ENCODE measurements at regions not wholly inside any gene's neighbourhood (a gene's known extent, or its start where the extent isn't known, plus 50 kb on each side); places are given as distances from the start of the nearest gene placed in this dataset.

DNA sequence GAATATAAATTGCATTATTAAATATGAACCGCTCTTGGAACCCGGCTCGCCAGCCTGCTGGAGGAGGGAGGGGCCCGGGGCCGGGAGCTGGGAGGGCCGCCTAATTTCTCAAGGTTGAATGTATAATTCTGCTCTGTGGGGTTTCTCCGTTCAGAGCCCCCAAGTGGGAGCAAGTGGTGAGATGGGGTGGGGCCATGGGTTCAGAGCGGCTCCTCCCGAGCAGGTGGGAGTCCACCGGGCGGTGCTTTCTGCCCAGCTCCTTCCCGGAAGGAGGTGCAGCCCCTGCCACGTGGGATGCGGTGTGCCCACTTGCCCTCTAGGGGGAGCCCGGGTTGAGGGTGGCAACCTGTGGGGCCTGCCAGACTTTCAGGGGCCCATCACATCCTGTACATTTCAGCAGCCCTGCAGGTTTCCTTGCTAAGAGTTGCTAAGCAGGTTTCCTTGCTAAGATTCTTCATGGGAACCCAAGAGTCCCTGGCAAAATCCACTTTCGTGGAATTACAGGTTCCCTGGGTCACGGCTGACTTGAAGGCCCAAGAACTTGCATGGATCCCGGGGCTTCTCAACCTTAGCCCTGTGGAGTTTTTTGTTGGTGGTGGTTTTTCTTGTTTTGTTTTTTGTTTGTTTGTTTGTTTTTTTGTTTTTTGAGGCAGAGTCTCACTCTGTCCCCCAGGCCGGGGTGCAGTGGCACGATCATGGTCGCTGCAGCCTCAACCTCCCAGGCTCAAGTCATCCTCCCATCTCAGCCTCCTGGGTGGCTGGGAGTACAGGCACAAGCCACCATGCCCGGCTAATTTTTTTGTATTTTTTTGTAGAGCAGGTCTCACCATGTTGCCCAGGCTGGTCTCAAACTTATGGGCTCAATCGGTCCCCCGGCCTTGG, 196.7 kb upstream of the GSE1 start:
- DNase-seq, result no peak

DNA sequence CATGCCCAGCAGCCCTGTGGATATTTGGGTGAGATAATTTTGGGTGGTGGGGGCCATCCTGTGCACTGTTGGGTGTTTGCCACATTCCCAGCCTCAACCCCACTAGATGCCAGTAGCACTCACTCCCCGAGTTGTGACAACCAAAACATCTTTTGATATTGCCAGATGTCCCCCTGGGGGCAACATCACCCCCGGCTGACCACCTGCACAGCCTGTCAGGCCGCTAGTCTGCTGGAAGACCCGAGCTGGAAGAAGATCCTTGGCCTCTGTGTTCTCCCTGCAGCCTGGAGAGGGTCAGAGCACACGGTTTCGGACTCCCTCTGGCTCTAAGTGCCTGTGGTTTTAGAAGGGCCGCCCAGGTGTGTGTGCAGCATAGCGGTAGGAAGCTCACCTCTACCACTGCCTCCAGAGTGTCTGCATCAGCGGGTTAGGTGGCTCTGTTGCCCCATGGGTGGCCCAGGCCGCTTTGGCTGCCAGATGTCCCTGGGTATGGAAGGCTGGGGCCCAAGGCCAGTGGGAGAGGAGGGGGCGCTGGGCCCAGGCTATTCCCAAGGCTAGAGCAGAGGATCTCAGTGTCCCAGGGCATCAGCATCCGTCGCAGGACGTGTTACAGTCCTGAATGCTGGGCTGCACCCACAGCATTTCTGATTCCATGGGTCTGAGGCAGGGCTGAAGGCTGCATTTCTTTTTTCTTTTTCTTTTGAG, 195.8 kb upstream of the GSE1 start:
- no peak for DNase-seq

- DNase-seq, result no peak
Observed at GRCh38 chr16:85418978-85419491, 194.1 kb upstream of the GSE1 start.

DNA sequence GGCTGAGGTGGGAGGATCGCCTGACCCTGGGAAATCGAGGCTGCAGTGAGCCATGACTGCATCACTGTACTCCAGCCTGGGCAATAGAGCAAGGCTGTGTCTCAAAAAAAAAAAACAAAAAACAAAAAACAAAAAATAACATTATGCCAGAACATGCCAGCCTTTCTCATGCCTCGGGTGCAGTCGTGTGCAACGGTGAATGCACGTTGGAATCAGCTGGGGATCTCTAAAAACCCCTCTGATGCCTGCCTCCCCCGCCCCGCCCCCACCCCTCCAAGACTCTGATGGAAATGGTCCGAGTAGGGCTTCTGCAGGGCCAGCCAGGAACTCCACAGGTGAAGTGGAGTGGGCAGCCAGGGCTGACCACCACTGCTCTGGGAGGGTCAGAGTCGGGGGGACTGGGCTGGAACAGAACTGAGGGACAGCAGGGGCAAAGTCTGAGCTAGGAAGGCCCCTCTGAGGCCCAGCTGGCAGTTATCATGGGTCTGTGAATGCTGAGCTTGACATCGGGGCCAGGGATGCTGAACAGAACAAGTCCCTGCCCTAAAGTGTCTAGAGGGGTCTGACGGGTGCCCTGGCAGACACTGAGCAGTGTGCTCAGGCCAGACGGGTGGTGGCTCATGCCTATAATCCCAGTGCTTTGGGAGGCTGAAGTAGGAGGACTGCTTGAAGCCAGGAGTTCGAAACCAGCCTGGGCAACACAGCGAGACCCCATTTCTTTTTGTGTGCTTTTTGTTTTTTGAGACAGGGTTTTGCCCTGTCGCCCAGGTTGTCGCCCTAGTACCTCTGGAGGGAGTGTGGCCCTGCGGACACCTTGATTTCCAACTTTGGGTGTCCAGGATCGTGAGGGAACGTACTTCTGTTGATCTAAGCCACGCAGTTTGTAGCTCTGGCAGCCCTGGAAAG, 193.4 kb upstream of the GSE1 start:
- no peak for DNase-seq

DNA sequence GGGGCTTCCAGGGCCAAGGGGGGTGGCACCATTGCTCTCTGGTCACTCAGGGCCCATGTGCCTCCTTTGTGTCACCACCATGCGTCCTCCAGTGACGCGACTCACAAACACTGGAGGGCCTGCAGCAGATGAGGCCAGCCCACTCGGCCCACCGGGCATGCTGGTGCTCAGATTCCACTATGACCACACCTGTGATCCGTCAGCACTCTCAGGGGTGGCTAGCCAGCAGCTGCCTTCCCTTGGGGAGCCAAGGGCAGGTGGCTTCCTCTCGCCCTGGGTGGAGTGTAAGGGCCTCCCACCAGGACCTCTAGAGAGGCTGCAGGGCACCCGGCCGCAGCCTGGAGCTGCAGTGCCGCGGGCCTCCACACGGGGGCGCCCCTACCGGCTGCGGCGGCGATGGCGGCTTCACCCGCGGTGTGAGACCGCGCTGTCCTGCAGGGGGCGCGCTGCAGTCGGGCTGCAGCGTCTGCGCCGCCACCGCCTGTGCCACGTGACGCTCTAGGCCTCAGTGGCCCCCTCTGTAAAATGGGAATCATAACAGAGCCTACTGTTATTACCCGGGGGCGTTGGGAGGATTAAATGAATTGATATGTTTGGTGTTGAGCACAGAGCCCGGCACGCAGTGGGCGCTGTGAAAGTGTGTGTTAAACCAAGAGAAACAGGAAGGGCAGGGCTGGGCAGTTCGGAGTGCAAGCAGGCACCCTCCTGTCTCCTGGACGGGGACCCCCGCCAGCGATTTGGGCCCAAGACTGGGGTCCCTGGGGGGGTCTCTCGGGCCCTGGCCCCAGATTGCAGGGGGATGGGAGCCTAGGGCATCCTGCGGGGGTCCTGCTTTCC, 192.4 kb upstream of the GSE1 start:
- DNase-seq, result no peak

DNA sequence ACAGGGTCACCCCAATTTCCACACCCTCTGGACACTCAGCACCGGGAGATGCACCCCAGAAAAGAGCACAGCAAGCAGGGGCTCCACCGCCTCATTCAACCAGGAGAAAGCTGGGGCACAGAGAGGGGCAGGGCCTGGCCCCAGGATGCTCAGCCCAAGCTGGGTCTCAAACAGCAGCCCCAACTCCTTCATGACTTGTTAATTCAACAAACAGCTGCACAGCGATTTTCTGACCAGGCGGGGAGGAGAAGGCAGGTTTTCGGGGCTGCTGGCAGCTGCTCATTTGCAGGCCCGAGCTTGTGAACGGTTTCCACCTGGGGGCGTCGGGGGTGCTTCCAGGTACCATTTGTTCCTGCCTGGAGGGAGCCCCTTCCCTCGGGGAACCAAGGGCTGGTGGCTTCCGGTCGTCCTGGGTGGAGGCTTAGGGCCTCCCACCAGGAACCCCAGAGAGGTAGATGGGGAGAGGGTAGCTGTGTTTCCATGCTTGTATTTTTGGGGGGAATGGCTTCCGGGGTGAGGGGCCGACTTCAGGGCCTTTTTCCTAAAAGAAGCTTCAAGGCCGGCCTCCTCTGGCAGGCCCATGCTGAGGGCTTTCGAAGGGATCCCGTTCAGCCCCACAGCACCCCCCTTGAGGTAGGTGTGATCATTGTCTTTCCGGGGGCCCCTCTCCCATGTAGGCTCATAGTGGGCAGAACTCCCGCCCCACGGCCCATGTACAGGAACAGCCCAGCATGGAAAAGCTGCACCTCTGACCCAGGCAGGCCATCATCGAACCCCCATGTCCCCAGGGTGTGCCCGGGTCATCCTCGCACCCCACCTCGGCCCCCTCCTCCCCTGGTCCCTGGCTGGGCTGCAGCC, 191.6 kb upstream of the GSE1 start:
- no peak for DNase-seq

DNA sequence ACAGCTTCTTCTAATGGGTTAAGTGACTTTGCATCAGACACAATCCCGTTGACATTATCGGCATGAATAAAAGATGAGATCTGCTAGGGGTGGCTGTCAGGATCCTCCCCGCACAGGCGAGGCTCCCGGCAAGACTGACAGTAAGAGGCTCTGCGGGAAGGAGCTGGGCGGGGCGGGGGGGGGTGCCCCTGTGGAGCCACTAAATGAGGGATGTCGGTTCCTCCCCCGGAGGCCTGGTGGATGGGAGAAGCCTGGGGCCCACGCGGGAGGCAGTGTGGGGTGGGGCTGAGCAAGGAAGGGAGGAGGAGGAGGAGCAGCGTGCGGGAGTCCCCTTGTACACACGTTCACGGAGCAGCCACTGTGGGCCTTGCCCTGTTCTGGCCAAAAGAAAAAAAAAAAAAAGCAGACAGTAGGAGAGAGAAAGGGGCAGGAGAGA, 190.9 kb upstream of the GSE1 start:
- peak; percentile 49 for DNase-seq

DNA sequence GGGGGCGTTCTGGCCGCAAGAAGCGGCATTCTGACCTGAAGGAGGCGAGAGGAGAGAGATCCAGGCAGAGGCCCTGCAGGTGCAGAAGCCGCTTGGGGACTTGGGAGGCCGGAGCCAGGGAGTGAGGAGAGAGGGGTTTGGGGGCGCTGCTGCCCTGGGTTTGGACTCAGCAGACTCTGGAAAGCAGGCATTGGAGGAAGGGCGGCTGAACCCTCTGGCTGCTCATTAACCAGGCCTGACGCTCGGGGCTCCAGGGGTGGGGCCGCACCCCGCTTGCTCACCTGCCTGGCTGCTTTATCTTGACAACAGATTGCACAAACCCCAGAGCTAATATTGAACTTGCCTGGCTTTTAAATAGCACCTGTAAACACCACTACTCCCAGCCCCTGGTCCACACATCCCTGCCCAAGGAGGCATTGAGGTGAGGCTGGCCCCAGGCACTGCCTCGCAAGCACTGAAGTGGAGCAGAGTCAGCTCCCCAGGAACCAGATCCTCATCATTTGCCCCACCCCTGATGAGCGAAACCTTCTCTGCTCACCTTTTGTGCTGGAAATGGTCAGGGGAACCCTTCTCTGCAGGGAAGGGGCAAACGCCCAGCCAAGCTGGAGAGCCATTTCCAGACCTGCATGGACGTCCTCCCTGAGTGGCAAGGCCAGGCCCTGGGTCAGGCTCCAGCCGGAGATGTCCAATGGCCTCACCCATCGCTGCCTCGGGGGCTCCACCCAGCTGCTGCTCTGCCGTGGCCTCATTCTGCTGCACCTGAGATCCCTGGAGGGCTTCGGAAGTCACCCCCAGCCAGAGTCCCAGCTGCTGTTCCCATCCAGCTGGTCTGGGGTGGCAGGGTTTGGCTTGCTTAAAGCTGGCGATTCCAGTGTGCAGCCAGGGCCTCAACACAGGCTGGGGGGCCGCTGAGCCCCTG, 190.2 kb upstream of the GSE1 start:
- peak; percentile 26 for DNase-seq

DNA sequence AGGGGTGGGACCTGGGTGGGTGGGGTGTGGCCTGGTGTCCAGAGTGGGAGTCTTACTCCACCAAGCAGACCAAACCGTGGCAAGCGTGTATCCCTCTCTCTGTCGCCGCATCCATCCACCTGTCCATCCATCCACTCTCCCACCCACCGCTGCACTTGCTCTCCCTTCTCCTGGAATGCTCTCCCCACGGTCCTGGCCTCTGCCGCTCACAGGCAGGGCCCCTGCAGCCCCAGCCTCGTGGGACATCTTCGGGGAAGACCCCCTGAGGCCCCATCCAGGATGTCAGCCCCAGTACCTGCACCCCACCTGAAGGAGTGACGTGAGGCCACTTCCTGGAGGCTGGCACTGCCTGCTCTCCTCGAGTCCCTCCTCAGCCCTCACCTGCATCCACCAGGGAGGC, 189.5 kb upstream of the GSE1 start:
- DNase-seq, result no peak

DNA sequence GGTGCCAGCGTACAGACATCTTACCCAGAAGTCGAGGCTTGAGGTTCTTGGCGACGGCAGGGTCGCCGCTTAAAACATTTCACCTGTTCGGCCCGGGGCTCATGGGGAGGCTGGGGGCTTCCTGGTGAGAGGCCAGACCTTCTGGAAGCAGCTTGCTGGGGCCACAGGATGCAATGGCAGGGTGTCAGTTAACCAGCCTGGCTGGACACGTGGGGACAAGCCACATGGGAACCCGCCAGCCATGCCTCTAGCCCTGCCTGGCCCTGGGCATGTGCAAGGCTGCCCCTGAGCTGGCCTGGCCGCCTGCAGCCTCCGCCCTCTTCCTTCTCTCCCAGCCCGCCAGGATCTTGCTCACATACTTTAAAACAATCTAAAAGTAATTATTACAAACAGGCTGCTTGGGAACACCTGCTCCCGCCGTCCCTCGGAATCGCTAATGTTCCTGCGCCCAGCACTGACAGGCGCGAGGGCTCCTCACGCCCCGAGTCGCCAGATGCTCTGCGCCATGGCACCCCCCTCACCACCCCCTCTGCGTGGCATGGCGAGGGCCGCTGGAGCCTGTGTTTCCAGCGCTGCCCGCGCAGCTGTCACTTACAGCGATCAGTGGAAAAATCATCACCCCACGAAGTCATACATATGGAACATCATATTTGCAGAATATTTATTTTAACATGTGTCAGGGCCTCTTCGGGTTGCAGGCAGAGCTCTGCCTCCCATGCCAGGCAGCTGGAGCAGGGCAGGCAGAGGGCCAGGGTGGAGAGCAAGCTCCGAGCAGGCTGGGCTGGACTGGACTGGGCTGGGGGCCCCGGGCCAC, 188.7 kb upstream of the GSE1 start:
- no peak for DNase-seq

DNA sequence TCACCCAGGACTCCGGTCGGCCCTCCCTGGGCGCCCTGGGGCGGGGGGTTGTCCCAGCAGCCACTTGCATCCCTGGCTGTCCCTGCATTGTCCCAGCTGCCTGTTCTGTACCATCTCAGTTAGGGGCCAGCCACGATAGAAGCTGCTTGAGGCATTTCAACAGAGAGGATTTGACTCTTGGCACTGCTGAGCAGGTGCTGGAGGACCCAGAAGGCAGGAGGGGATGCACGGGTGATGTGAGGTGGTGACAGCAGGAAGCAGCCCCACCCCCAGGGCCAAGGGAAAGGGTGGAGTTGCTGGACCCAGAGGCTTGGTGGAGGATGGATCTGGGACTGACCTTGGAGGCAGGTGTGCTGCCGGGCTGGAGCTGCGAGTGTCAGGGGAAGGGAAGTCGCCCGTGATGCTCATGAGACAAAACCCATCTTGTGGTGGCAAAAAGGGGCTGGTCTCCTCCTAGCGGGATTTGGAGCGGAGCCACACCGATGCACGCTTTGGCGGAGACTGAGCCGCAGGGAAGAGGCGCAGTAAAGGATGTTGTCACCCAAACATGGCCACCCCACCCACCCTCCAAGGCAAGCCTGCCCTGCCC, 188.0 kb upstream of the GSE1 start:
- no peak for DNase-seq

DNA sequence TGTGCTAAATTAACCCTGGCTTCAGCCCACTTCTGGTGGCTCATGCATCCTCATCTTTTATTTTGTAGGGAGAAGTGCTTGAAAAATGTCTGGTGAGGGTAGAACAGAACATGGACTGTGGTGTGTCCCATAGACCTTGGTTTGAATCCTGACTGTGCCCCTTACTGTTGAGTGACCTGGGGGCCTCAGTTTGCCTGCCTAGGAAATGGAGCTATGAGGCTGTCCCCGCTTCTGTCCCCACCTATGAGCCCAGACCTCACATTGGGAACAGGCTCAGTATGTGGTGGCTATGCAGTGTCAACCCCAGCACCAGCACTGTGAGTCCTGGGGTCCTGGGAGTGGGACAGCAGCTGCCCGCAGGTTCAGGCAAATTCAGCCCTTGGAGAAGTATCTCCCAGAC, 186.3 kb upstream of the GSE1 start:
- no peak for DNase-seq

DNA sequence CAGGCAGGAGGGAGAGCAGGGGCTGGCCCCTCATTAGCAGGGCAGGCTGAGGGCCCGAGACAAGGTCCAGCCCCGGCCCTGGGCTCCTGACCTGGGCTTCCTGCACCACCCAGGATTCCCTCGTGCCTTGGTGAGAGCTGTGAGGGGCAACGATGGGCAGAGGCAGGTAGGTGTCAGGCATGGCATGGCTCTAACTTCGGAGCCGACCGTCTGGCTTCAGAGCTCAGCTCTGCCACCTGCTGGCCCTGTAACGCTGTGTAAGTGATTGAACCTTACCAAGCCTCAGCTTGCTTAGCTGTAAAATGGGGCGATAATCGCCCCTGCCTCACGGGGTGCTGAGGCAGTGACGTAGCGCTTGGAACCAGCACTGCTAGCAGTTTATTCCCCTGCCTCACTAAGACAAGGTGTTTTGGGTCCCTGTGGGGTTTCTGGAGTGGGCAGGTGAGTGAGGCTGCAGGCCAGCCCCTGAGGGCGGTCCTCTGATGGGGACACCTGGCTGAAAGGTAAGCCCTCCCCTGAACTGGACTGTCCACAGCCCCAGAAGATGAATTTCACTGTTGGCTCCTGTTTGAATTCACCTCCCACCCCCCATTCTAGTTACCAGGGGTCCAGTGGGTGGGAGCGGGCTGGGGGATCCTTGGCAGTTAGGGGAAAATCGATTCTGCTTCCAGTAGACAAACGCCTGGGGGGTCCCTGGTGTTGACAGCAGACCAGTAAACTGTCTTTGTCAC, 184.8 kb upstream of the GSE1 start:
- no peak for DNase-seq

GRCh38 chr16:85428899-85429775, 184.0 kb upstream of the GSE1 start:
- DNase-seq, result no peak

DNA sequence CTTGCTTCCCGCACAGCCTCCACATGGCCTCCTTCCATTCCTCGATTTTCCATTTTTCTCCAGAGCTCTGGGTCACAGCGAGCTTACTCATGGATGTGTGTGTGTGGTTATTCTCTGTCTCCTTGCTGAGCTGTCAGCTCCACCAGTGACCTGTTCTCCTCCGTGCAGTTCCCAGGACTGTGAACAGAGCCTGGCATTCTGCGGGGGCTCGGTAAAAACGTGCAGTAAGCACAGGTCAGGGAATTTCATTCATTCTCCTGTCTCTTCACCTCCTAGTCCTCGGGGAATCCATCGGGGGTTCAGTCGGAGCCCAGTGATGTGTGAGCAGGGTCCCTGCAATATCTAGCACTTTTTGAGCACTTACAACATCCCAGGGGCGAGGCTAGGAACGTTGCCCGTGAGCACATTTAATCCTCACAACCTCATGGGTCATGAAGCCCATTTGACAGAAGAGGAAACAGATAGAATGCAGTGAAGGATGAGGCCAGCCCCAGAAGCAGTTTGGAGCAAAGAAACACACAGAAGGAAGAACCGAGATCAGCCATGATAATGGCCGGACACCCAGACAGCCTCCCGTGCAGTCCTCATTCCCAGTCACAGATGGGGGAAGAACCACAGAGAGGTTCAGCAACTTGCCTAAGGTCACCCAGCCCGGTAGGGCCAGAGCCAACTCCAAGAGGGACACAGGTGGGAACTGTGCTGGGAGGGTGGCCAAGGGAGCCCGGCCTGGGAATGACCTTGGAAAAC, 183.2 kb upstream of the GSE1 start:
- no peak for DNase-seq

Measured in NCI-H526 treated with DMSO at 0.1 percent for 48 hours (cell line).